SK-N-SH (cell line): ENCODE measurements at regions not wholly inside any gene's neighbourhood (a gene's known extent, or its start where the extent isn't known, plus 50 kb on each side); places are given as distances from the start of the nearest gene placed in this dataset.

Experiments
- CTCF ChIA-PET: fragments of 300-600, 350-600 bp; formaldehyde crosslinking; extraction: SDS; loops from one replicate; lab custom pipeline; 2021; lab: Yijun Ruan, JAX
- POLR2A ChIA-PET: fragments of 350-600 bp; sonication (Branson Sonifier 250); formaldehyde crosslinking; extraction: SDS; loops from one replicate; lab custom pipeline; 2020; ENCODE audit warnings: antibody characterized with exemption, inconsistent platforms; lab: Yijun Ruan, JAX
- DNase-seq: peaks from one replicate; pipeline ENCODE4 v3.0.0; 2012
- H2AFZ ChIP-seq: fragments of 200-600 bp; sonication (generic); 2 replicates; pipeline ENCODE4 v1.8.1; 2016; ENCODE audit warnings: antibody characterized with exemption, mild to moderate bottlenecking, low read depth
- H3F3A ChIP-seq: fragments of 200-600 bp; sonication (generic); replicated peaks from 2 replicates; pipeline ENCODE3; 2016; ENCODE audit warnings: antibody characterized with exemption, mild to moderate bottlenecking; ENCODE audit not compliant: insufficient read depth
- H3K27ac ChIP-seq, 2 experiments: fragments of 200-500 bp in 1 of 2; fragments of 200-600 bp in 1 of 2; sonication (Bioruptor generic) in 1 of 2; sonication (generic), shearing (Covaris generic) in 1 of 2; 2 replicates each; pipeline versions ENCODE4 v1.5.1 to v1.6.1; 2014 to 2016; ENCODE audit warnings: low read depth in 2 of 2, inconsistent platforms in 1 of 2, low read length in 1 of 2, mild to moderate bottlenecking in 1 of 2, mixed read lengths in 1 of 2
- H3K27me3 ChIP-seq: fragments of 200-600 bp; sonication (generic), shearing (Covaris generic); 2 replicates; pipeline ENCODE4 v1.6.1; 2016; ENCODE audit warnings: mixed run types; ENCODE audit not compliant: insufficient read depth
- H3K36me3 ChIP-seq, 2 experiments: fragments of 200-500 bp in 1 of 2; fragments of 200-600 bp in 1 of 2; sonication (Bioruptor generic) in 1 of 2; sonication (generic) in 1 of 2; replicated peaks in 1 of 2; 2 replicates each; pipeline versions ENCODE3 to v1.5.1; 2014 to 2016; ENCODE audit warnings: low read length in 1 of 2, mild to moderate bottlenecking in 1 of 2; ENCODE audit not compliant: insufficient read depth in 2 of 2, control insufficient read depth in 1 of 2
- H3K4me1 ChIP-seq, 2 experiments: fragments of 200-500 bp in 1 of 2; fragments of 200-600 bp in 1 of 2; sonication (Bioruptor generic) in 1 of 2; sonication (generic), shearing (Covaris generic) in 1 of 2; 2 replicates each; pipeline versions ENCODE4 v1.5.1 to v1.6.1; 2014 to 2016; ENCODE audit warnings: low read depth in 1 of 2, low read length in 1 of 2, mixed run types in 1 of 2; ENCODE audit not compliant: insufficient read depth in 2 of 2, control insufficient read depth in 1 of 2
- H3K4me2 ChIP-seq: fragments of 200-600 bp; sonication (generic), shearing (Covaris generic); 2 replicates; pipeline ENCODE4 v1.6.1; 2017; ENCODE audit warnings: mixed run types
- H3K4me3 ChIP-seq, 2 experiments: fragments of 200-500 bp in 1 of 2; fragments of 200-600 bp in 1 of 2; sonication (Bioruptor generic) in 1 of 2; sonication (generic), shearing (Covaris generic) in 1 of 2; 2 replicates each; pipeline versions ENCODE4 v1.5.1 to v1.8.1; 2014 to 2016; ENCODE audit warnings: low read depth in 2 of 2, inconsistent platforms in 1 of 2, low read length in 1 of 2, mild to moderate bottlenecking in 1 of 2, mixed read lengths in 1 of 2, moderate library complexity in 1 of 2
- H3K79me2 ChIP-seq: fragments of 200-600 bp; sonication (generic); 2 replicates; pipeline ENCODE4 v1.8.1; 2017; ENCODE audit warnings: mild to moderate bottlenecking; ENCODE audit not compliant: insufficient read depth
- H3K9ac ChIP-seq: fragments of 200-600 bp; sonication (generic); 2 replicates; pipeline ENCODE4 v1.6.1; 2017; ENCODE audit warnings: mixed run types
- H3K9me2 ChIP-seq: fragments of 200-600 bp; sonication (generic); 2 replicates; pipeline ENCODE4 v1.6.1; 2017; ENCODE audit warnings: mixed run types
- H3K9me3 ChIP-seq: fragments of 200-600 bp; sonication (generic); 2 replicates; pipeline ENCODE4 v1.6.1; 2017; ENCODE audit warnings: mixed run types, mild to moderate bottlenecking, moderate library complexity
- H4K20me1 ChIP-seq: fragments of 200-600 bp; sonication (generic); 2 replicates; pipeline ENCODE4 v1.6.1; 2017; ENCODE audit warnings: mild to moderate bottlenecking, mixed run types; ENCODE audit not compliant: insufficient read depth
- CHD2 ChIP-seq: fragments of 150-350 bp; IDR thresholded peaks from 2 replicates; pipeline ENCODE4 v1.6.1; 2018; ENCODE audit warnings: low read length; ENCODE audit not compliant: partially characterized antibody
- ELF1 ChIP-seq: IDR thresholded peaks from 2 replicates; pipeline ENCODE4 v1.4.0; 2012
- FOXJ3 ChIP-seq: sonication (generic); formaldehyde crosslinking; IDR thresholded peaks from 2 replicates; pipeline ENCODE4 v1.5.1; 2020; ENCODE audit warnings: mild to moderate bottlenecking, missing genetic modification reagents
- JUND ChIP-seq: IDR thresholded peaks from 2 replicates; pipeline ENCODE4 v1.4.0; 2012
- MXI1 ChIP-seq: IDR thresholded peaks from 2 replicates; pipeline ENCODE4 v1.6.1; 2012; ENCODE audit warnings: mild to moderate bottlenecking, low read depth, low read length, improper control_type of control experiment
- NFIC ChIP-seq: IDR thresholded peaks from 2 replicates; pipeline ENCODE4 v1.4.0; 2012; ENCODE audit warnings: borderline replicate concordance
- RAD21 ChIP-seq: IDR thresholded peaks from 2 replicates; pipeline ENCODE4 v1.6.1; 2012; ENCODE audit warnings: mild to moderate bottlenecking, low read length
- RCOR1 ChIP-seq: fragments of 150-350 bp; IDR thresholded peaks from 2 replicates; pipeline ENCODE4 v1.6.1; 2017; ENCODE audit warnings: antibody characterized with exemption, low read length
- RXRA ChIP-seq: IDR thresholded peaks from 2 replicates; pipeline ENCODE4 v1.4.0; 2012; ENCODE audit warnings: low read depth, mild to moderate bottlenecking, borderline replicate concordance
- TCF12 ChIP-seq: IDR thresholded peaks from 2 replicates; pipeline ENCODE4 v1.4.0; 2012
- YY1 ChIP-seq: IDR thresholded peaks from 2 replicates; pipeline ENCODE4 v1.4.0; 2012; ENCODE audit warnings: low read depth, mild to moderate bottlenecking
- WGBS: methylation state at CpG from one replicate; pipeline ENCODE4 v1.1.6; 2017; ENCODE audit warnings: low lambda C conversion rate; 5-methylcytosine and 5-hydroxymethylcytosine counted together
- TF ChIP-seq, protein P1 (sequence below): fragments of 150-350 bp; IDR thresholded peaks from 2 replicates; pipeline ENCODE4 v1.6.1; 2016; ENCODE audit warnings: mild to moderate bottlenecking, low read depth, low read length
- TF ChIP-seq, protein P2 (sequence below): IDR thresholded peaks from 2 replicates; pipeline ENCODE4 v1.4.0; 2012; ENCODE audit warnings: low read depth
- TF ChIP-seq, protein P3 (sequence below): IDR thresholded peaks from 2 replicates; pipeline ENCODE4 v1.6.1; 2012; ENCODE audit warnings: mild to moderate bottlenecking, low read depth, low read length, moderate library complexity

DNA sequence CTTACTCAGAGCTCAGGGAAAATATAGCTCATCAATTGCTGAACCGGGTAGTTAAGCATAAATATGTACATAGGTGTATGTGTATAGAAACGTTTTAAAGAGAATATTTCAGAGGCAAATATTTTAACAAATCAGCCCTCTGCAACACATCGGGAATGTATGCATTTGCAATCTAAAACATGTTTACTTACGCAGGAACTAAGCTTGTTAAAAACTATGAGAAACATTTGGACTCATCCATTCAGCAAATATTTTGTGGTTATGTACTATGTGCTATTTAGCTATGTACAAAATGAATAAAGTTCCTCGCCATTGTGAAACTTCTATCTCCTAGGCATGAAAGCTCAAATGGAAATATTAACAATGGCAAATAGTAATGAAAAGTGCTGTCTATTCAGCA, 469.9 kb downstream of the ARHGEF28 start (continued):
- TF ChIP-seq, protein P1, sequence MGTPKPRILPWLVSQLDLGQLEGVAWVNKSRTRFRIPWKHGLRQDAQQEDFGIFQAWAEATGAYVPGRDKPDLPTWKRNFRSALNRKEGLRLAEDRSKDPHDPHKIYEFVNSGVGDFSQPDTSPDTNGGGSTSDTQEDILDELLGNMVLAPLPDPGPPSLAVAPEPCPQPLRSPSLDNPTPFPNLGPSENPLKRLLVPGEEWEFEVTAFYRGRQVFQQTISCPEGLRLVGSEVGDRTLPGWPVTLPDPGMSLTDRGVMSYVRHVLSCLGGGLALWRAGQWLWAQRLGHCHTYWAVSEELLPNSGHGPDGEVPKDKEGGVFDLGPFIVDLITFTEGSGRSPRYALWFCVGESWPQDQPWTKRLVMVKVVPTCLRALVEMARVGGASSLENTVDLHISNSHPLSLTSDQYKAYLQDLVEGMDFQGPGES = no peak
- TF ChIP-seq TCF12 = no peak
- TF ChIP-seq CHD2 = no peak
- no peak for TF ChIP-seq RAD21
- no peak for TF ChIP-seq ELF1

DNA sequence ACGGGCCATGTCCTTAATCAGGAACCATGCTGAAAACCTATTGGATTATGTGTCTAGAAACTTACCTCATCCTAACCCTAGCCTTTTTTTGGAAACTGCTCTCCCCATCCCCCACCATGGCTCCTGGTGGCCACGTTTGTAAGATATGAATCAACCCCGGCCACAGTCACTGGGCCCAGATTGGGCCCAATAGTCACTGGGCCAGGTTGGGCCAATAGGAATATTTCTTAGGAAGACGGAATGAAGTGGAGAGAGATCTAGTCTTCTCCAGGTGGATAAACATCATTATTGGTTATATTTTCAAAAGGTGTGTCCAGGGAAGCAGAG, 468.7 kb downstream of the ARHGEF28 start:
- Histone ChIP-seq H3K27me3 (no peaks in the 10 kb centered on the region), H3K9me2 (no peaks in the 10 kb centered on the region), H3K4me2 (no peak overlapping the region), H3K9me3 (no peaks in the 10 kb centered on the region), H3K4me1 (peaks cover 5 to 10% of the 10 kb centered on the region in 2 experiments; a peak in 3 of 4 replicates), H3F3A (no peaks in the 10 kb centered on the region), H4K20me1 (no peaks in the 10 kb centered on the region), H3K27ac (no peak overlapping the region; a peak in 1 of 4 replicates), H3K79me2 (no peaks in the 10 kb centered on the region), H3K9ac (no peak overlapping the region), H2AFZ (no peak overlapping the region), H3K4me3 (no peak overlapping the region), H3K36me3 (no peaks in the 10 kb centered on the region)
- TF ChIP-seq ELF1 (no peak), FOXJ3 (CRISPR knock-in tag) (no peak), RXRA (no peak), MXI1 (no peak), RCOR1 (no peak), JUND (no peak), NFIC (no peak), YY1 (no peak)
- TF ChIP-seq, protein P2, sequence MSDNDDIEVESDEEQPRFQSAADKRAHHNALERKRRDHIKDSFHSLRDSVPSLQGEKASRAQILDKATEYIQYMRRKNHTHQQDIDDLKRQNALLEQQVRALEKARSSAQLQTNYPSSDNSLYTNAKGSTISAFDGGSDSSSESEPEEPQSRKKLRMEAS = no peak
- TF ChIP-seq, protein P3, sequence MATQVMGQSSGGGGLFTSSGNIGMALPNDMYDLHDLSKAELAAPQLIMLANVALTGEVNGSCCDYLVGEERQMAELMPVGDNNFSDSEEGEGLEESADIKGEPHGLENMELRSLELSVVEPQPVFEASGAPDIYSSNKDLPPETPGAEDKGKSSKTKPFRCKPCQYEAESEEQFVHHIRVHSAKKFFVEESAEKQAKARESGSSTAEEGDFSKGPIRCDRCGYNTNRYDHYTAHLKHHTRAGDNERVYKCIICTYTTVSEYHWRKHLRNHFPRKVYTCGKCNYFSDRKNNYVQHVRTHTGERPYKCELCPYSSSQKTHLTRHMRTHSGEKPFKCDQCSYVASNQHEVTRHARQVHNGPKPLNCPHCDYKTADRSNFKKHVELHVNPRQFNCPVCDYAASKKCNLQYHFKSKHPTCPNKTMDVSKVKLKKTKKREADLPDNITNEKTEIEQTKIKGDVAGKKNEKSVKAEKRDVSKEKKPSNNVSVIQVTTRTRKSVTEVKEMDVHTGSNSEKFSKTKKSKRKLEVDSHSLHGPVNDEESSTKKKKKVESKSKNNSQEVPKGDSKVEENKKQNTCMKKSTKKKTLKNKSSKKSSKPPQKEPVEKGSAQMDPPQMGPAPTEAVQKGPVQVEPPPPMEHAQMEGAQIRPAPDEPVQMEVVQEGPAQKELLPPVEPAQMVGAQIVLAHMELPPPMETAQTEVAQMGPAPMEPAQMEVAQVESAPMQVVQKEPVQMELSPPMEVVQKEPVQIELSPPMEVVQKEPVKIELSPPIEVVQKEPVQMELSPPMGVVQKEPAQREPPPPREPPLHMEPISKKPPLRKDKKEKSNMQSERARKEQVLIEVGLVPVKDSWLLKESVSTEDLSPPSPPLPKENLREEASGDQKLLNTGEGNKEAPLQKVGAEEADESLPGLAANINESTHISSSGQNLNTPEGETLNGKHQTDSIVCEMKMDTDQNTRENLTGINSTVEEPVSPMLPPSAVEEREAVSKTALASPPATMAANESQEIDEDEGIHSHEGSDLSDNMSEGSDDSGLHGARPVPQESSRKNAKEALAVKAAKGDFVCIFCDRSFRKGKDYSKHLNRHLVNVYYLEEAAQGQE = no peak
- ChIA-PET POLR2A (no interaction called here), CTCF (no interaction called here)
- no peak for DNase-seq
- WGBS = 60% methylated on average over 4 of the region's 4 CpGs
